GM23338 (cell line): ENCODE measurements at regions not wholly inside any gene's neighbourhood (a gene's known extent, or its start where the extent isn't known, plus 50 kb on each side); places are given as distances from the start of the nearest gene placed in this dataset.

Experiments used
- ATAC-seq: fragments of 200-7000 bp; cut with Tn5 transposase; 3 replicates; pipeline ENCODE4 v1.9.1; 2020
- DNase-seq: peaks from one replicate; pipeline ENCODE4 v3.0.0-alpha.2; 2015; ENCODE audit warnings: low spot score
- H2AFZ ChIP-seq: fragments of 200-600 bp; sonication (generic); 2 replicates; pipeline ENCODE4 v1.8.0; 2016; ENCODE audit warnings: antibody characterized with exemption, mild to moderate bottlenecking, moderate library complexity
- H3F3A ChIP-seq: fragments of 200-600 bp; sonication (generic); replicated peaks from 2 replicates; pipeline ENCODE4 v1.8.0; 2017; ENCODE audit warnings: antibody characterized with exemption, mixed run types, low read depth
- H3K27ac ChIP-seq: fragments of 200-600 bp; sonication (generic); 2 replicates; pipeline ENCODE4 v1.6.1; 2016; ENCODE audit warnings: low read depth
- H3K27me3 ChIP-seq: fragments of 200-600 bp; sonication (generic); 2 replicates; pipeline ENCODE4 v1.8.0; 2016; ENCODE audit warnings: mild to moderate bottlenecking, mixed run types, moderate library complexity; ENCODE audit not compliant: insufficient read depth
- H3K36me3 ChIP-seq: fragments of 200-600 bp; sonication (generic); 2 replicates; pipeline ENCODE4 v1.8.0; 2016; ENCODE audit warnings: mild to moderate bottlenecking; ENCODE audit not compliant: insufficient read depth
- H3K4me1 ChIP-seq: fragments of 200-600 bp; sonication (generic); 2 replicates; pipeline ENCODE4 v1.8.0; 2016; ENCODE audit warnings: mild to moderate bottlenecking, moderate library complexity; ENCODE audit not compliant: insufficient read depth
- H3K4me2 ChIP-seq: fragments of 200-600 bp; sonication (generic); 2 replicates; pipeline ENCODE4 v1.7.1; 2017; ENCODE audit warnings: mixed run types
- H3K4me3 ChIP-seq: fragments of 200-600 bp; sonication (generic); 2 replicates; pipeline ENCODE4 v1.6.1; 2016; ENCODE audit warnings: mixed run types
- H3K79me2 ChIP-seq: fragments of 200-600 bp; sonication (generic); replicated peaks from 2 replicates; pipeline ENCODE4 v1.8.0; 2017; ENCODE audit warnings: mild to moderate bottlenecking; ENCODE audit not compliant: insufficient read depth
- H3K9me2 ChIP-seq: fragments of 200-600 bp; sonication (generic); 2 replicates; pipeline ENCODE4 v1.8.0; 2017; ENCODE audit not compliant: insufficient read depth
- H4K20me1 ChIP-seq: fragments of 200-600 bp; sonication (generic); replicated peaks from 2 replicates; pipeline ENCODE4 v1.8.0; 2017; ENCODE audit warnings: mild to moderate bottlenecking; ENCODE audit not compliant: insufficient read depth
- H3K27ac Mint-ChIP-seq: 2 replicates; pipeline ENCODE4 v1.8.0; 2020; ENCODE audit warnings: inconsistent platforms, mild to moderate bottlenecking, moderate library complexity, mixed read lengths
- H3K27me3 Mint-ChIP-seq: 3 replicates; pipeline ENCODE4 v1.8.0; 2022; ENCODE audit warnings: low read depth, mild to moderate bottlenecking, moderate library complexity, mixed read lengths, inconsistent platforms; ENCODE audit not compliant: insufficient read depth, poor library complexity
- H3K36me3 Mint-ChIP-seq: 3 replicates; pipeline ENCODE4 v1.8.0; 2021; ENCODE audit warnings: low read depth, mild to moderate bottlenecking, inconsistent platforms, moderate library complexity, mixed read lengths
- H3K4me1 Mint-ChIP-seq: 3 replicates; pipeline ENCODE4 v1.8.0; 2020; ENCODE audit warnings: mild to moderate bottlenecking, inconsistent platforms, mixed read lengths
- H3K4me3 Mint-ChIP-seq: 3 replicates; pipeline ENCODE4 v1.8.0; 2021; ENCODE audit warnings: moderate library complexity, mild to moderate bottlenecking, inconsistent platforms, mixed read lengths
- H3K9me3 Mint-ChIP-seq: 3 replicates; pipeline ENCODE4 v1.8.0; 2020; ENCODE audit warnings: moderate library complexity, mild to moderate bottlenecking, inconsistent platforms, mixed read lengths
- CREB1 ChIP-seq: fragments of 250-450 bp; sonication (Bioruptor Pico); IDR thresholded peaks from 2 replicates; pipeline ENCODE4 v1.5.0; 2020; ENCODE audit warnings: low read depth, mild to moderate bottlenecking, moderate library complexity
- EZH2 ChIP-seq: fragments of 200-600 bp; sonication (generic); IDR thresholded peaks from one replicate; pipeline ENCODE4 v1.8.0; 2017; ENCODE audit warnings: antibody characterized with exemption, mild to moderate bottlenecking, low read depth; ENCODE audit not compliant: unreplicated experiment
- EZH2phosphoT487 ChIP-seq: fragments of 200-600 bp; sonication (generic); IDR thresholded peaks from one replicate; pipeline ENCODE4 v1.8.1; 2018; ENCODE audit warnings: antibody characterized with exemption; ENCODE audit not compliant: unreplicated experiment
- JUNB ChIP-seq: IDR thresholded peaks from one replicate; pipeline ENCODE4 v1.6.1; 2016; ENCODE audit warnings: antibody characterized with exemption; ENCODE audit not compliant: unreplicated experiment
- NANOG ChIP-seq: IDR thresholded peaks from 2 replicates; pipeline ENCODE4 v1.6.1; 2016; ENCODE audit warnings: antibody characterized with exemption, borderline replicate concordance
- POLR2AphosphoS5 ChIP-seq: IDR thresholded peaks from 2 replicates; pipeline ENCODE4 v1.6.1; 2016; ENCODE audit warnings: antibody characterized with exemption, low read depth
- STAT1 ChIP-seq: IDR thresholded peaks from one replicate; pipeline ENCODE4 v1.6.1; 2016; ENCODE audit warnings: antibody characterized with exemption; ENCODE audit not compliant: unreplicated experiment
- ZNF114 ChIP-seq: fragments of 250-450 bp; sonication (Bioruptor Pico); IDR thresholded peaks from 2 replicates; pipeline ENCODE4 v1.5.0; 2020; ENCODE audit warnings: mild to moderate bottlenecking, moderate library complexity
- ZNF331 ChIP-seq: fragments of 250-450 bp; sonication (Bioruptor Pico); IDR thresholded peaks from 2 replicates; pipeline ENCODE4 v1.5.0; 2020; ENCODE audit warnings: low read depth, mild to moderate bottlenecking, moderate library complexity
- TF ChIP-seq, protein P1 (sequence below), 2 experiments: fragments of 200-600 bp in 1 of 2; sonication (generic) in 1 of 2; conservative IDR thresholded peaks; 2 replicates each; pipeline versions ENCODE4 v1.5.1 to v1.6.1; 2016 to 2017; ENCODE audit warnings: antibody characterized with exemption in 2 of 2, low read depth in 2 of 2, mild to moderate bottlenecking in 2 of 2, moderate library complexity in 1 of 2
- TF ChIP-seq, protein P2 (sequence below): fragments of 250-450 bp; sonication (Bioruptor Pico); IDR thresholded peaks from 2 replicates; pipeline ENCODE4 v1.5.0; 2020; ENCODE audit warnings: mild to moderate bottlenecking, moderate library complexity
- TF ChIP-seq, protein P3 (sequence below): IDR thresholded peaks from one replicate; pipeline ENCODE4 v1.6.1; 2018; ENCODE audit warnings: antibody characterized with exemption; ENCODE audit not compliant: unreplicated experiment
- TF ChIP-seq, protein P4 (sequence below): IDR thresholded peaks from 2 replicates; pipeline ENCODE4 v1.6.1; 2016; ENCODE audit warnings: antibody characterized with exemption

DNA sequence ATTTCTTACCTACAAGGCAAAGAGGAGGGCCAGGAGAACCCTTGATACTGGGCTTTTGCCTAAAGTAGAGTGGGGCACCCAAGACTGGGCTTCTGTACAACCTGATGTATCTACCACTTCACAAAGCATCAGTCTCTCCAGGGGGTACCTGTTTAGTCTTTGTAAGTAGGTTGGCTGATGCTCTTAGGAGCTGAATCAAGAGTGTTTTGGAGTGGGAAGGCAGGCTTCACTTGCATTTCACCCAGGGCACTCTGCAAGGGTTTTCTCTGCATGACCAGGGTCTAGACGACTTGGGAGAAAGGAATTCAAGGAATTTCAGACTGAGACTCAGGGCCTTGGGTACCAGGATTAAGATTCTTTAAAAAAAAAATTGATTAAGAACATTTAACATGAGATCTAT is 361.5 kb downstream of the RFC3 start:
- H3K4me1 Mint-ChIP-seq = peaks cover 24% of the 10 kb centered on the region
- peak; percentile 51 for DNase-seq
- H3K27ac ChIP-seq = no peak overlapping the region
- no peaks in the 10 kb centered on the region for H3K27me3 ChIP-seq
- H3K27ac Mint-ChIP-seq = no peak overlapping the region
- H3K4me3 Mint-ChIP-seq = no peak overlapping the region
- H2AFZ ChIP-seq = no peak overlapping the region
- no peaks in the 10 kb centered on the region for H3K9me2 ChIP-seq
- no peak overlapping the region for H3K4me3 ChIP-seq
- TF ChIP-seq, protein P1, sequence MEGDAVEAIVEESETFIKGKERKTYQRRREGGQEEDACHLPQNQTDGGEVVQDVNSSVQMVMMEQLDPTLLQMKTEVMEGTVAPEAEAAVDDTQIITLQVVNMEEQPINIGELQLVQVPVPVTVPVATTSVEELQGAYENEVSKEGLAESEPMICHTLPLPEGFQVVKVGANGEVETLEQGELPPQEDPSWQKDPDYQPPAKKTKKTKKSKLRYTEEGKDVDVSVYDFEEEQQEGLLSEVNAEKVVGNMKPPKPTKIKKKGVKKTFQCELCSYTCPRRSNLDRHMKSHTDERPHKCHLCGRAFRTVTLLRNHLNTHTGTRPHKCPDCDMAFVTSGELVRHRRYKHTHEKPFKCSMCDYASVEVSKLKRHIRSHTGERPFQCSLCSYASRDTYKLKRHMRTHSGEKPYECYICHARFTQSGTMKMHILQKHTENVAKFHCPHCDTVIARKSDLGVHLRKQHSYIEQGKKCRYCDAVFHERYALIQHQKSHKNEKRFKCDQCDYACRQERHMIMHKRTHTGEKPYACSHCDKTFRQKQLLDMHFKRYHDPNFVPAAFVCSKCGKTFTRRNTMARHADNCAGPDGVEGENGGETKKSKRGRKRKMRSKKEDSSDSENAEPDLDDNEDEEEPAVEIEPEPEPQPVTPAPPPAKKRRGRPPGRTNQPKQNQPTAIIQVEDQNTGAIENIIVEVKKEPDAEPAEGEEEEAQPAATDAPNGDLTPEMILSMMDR (conservative IDR thresholded peaks at IDR 0.05; ENCODE audit: low read depth in 2 of 2) = no peak
- TF ChIP-seq CREB1 = no peak
- no peak for TF ChIP-seq EZH2
- TF ChIP-seq ZNF331 (CRISPR knock-in tag) = no peak
- TF ChIP-seq STAT1 = no peak
- TF ChIP-seq, protein P2, sequence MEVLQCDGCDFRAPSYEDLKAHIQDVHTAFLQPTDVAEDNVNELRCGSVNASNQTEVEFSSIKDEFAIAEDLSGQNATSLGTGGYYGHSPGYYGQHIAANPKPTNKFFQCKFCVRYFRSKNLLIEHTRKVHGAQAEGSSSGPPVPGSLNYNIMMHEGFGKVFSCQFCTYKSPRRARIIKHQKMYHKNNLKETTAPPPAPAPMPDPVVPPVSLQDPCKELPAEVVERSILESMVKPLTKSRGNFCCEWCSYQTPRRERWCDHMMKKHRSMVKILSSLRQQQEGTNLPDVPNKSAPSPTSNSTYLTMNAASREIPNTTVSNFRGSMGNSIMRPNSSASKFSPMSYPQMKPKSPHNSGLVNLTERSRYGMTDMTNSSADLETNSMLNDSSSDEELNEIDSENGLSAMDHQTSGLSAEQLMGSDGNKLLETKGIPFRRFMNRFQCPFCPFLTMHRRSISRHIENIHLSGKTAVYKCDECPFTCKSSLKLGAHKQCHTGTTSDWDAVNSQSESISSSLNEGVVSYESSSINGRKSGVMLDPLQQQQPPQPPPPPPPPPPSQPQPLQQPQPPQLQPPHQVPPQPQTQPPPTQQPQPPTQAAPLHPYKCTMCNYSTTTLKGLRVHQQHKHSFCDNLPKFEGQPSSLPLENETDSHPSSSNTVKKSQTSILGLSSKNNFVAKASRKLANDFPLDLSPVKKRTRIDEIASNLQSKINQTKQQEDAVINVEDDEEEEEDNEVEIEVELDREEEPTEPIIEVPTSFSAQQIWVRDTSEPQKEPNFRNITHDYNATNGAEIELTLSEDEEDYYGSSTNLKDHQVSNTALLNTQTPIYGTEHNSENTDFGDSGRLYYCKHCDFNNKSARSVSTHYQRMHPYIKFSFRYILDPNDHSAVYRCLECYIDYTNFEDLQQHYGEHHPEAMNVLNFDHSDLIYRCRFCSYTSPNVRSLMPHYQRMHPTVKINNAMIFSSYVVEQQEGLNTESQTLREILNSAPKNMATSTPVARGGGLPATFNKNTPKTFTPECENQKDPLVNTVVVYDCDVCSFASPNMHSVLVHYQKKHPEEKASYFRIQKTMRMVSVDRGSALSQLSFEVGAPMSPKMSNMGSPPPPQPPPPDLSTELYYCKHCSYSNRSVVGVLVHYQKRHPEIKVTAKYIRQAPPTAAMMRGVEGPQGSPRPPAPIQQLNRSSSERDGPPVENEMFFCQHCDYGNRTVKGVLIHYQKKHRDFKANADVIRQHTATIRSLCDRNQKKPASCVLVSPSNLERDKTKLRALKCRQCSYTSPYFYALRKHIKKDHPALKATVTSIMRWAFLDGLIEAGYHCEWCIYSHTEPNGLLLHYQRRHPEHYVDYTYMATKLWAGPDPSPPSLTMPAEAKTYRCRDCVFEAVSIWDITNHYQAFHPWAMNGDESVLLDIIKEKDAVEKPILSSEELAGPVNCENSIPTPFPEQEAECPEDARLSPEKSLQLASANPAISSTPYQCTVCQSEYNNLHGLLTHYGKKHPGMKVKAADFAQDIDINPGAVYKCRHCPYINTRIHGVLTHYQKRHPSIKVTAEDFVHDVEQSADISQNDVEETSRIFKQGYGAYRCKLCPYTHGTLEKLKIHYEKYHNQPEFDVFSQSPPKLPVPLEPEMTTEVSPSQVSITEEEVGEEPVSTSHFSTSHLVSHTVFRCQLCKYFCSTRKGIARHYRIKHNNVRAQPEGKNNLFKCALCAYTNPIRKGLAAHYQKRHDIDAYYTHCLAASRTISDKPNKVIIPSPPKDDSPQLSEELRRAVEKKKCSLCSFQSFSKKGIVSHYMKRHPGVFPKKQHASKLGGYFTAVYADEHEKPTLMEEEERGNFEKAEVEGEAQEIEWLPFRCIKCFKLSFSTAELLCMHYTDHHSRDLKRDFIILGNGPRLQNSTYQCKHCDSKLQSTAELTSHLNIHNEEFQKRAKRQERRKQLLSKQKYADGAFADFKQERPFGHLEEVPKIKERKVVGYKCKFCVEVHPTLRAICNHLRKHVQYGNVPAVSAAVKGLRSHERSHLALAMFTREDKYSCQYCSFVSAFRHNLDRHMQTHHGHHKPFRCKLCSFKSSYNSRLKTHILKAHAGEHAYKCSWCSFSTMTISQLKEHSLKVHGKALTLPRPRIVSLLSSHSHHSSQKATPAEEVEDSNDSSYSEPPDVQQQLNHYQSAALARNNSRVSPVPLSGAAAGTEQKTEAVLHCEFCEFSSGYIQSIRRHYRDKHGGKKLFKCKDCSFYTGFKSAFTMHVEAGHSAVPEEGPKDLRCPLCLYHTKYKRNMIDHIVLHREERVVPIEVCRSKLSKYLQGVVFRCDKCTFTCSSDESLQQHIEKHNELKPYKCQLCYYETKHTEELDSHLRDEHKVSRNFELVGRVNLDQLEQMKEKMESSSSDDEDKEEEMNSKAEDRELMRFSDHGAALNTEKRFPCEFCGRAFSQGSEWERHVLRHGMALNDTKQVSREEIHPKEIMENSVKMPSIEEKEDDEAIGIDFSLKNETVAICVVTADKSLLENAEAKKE (CRISPR knock-in tag) = no peak
- no peak for TF ChIP-seq POLR2AphosphoS5
- no peak for TF ChIP-seq NANOG
- TF ChIP-seq, protein P3, sequence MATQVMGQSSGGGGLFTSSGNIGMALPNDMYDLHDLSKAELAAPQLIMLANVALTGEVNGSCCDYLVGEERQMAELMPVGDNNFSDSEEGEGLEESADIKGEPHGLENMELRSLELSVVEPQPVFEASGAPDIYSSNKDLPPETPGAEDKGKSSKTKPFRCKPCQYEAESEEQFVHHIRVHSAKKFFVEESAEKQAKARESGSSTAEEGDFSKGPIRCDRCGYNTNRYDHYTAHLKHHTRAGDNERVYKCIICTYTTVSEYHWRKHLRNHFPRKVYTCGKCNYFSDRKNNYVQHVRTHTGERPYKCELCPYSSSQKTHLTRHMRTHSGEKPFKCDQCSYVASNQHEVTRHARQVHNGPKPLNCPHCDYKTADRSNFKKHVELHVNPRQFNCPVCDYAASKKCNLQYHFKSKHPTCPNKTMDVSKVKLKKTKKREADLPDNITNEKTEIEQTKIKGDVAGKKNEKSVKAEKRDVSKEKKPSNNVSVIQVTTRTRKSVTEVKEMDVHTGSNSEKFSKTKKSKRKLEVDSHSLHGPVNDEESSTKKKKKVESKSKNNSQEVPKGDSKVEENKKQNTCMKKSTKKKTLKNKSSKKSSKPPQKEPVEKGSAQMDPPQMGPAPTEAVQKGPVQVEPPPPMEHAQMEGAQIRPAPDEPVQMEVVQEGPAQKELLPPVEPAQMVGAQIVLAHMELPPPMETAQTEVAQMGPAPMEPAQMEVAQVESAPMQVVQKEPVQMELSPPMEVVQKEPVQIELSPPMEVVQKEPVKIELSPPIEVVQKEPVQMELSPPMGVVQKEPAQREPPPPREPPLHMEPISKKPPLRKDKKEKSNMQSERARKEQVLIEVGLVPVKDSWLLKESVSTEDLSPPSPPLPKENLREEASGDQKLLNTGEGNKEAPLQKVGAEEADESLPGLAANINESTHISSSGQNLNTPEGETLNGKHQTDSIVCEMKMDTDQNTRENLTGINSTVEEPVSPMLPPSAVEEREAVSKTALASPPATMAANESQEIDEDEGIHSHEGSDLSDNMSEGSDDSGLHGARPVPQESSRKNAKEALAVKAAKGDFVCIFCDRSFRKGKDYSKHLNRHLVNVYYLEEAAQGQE = no peak
- no peak for TF ChIP-seq ZNF114 (CRISPR knock-in tag)
- TF ChIP-seq EZH2phosphoT487 = no peak
- TF ChIP-seq, protein P4, sequence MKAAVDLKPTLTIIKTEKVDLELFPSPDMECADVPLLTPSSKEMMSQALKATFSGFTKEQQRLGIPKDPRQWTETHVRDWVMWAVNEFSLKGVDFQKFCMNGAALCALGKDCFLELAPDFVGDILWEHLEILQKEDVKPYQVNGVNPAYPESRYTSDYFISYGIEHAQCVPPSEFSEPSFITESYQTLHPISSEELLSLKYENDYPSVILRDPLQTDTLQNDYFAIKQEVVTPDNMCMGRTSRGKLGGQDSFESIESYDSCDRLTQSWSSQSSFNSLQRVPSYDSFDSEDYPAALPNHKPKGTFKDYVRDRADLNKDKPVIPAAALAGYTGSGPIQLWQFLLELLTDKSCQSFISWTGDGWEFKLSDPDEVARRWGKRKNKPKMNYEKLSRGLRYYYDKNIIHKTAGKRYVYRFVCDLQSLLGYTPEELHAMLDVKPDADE = no peak
- TF ChIP-seq JUNB = no peak
- H3K9me3 Mint-ChIP-seq = no peaks in the 10 kb centered on the region
- no peaks in the 10 kb centered on the region for H3K79me2 ChIP-seq
- H3K36me3 Mint-ChIP-seq = no peaks in the 10 kb centered on the region
- H3K36me3 ChIP-seq = no peaks in the 10 kb centered on the region
- peaks cover 9% of the 10 kb centered on the region; the same call in 1 of the 2 replicates for H3K4me1 ChIP-seq
- H3F3A ChIP-seq = no peaks in the 10 kb centered on the region
- H3K27me3 Mint-ChIP-seq = peaks cover 6% of the 10 kb centered on the region
- H3K4me2 ChIP-seq = peak overlapping the region; percentile 38; the same call in 1 of the 2 replicates
- no peaks in the 10 kb centered on the region for H4K20me1 ChIP-seq
- peak; percentile 89 for ATAC-seq
